HG03521 (cell line): ENCODE measurements at regions not wholly inside any gene's neighbourhood (a gene's known extent, or its start where the extent isn't known, plus 50 kb on each side); places are given as distances from the start of the nearest gene placed in this dataset.
"Not testable (repeated sequence)": the region's sequence is repeated elsewhere in the genome, so short reads cannot be mapped to it uniquely, and the experiment has no call there.

Source experiments
- ATAC-seq: cut with Tn5 transposase; IDR thresholded peaks from one replicate; pipeline ENCODE4 v1.9.1; 2021; ENCODE audit warnings: mild to moderate bottlenecking, moderate library complexity; ENCODE audit not compliant: unreplicated experiment

GRCh38 chr4:150018257-150018656, 60.0 kb upstream of the DCLK2 start:
- ATAC-seq: no peak

GRCh38 chr4:150021483-150021882, 56.8 kb upstream of the DCLK2 start:
- ATAC-seq: no peak

DNA sequence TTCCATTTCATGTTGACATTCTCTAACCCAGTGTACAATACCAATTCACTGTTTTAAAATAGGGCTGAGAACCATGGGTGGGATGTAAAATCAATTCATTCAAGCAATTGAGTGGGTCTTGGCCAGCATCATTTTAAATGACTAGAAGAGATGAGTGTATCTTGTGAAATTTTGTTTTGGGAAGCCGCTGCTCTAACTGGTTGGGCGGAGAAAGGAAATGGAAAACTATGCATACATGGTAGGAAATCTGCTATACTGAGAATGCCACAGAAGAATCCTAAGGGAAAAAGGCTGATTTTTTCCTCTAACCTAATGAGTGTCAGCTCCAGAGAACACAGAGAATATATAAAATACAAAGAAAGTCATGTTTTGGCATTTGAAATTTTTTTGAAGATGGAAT, 54.8 kb upstream of the DCLK2 start:
- ATAC-seq: no peak

DNA sequence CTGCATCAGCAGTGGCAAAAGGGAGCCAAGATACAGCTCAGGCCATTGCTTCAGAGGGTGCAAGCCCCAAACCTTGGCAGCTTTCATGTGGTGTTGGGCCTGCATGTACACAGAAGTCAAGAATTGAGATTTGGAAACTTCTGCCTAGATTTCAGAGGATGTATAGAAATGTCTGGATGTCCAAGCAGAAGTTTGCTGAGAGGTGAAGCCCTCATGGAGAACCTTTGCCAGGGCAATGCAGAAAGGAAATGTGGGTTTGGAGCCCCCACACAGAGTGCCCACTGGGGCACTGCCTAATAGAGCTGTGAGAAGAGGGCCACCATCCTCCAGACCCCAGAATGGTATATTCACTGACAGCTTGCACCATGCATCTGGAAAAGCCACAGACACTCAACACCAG, 51.3 kb upstream of the DCLK2 start:
- ATAC-seq: not testable (repeated sequence)
